ENCODE measurements at regions not wholly inside any gene's neighbourhood (a gene's known extent, or its start where the extent isn't known, plus 50 kb on each side); places are given as distances from the start of the nearest gene placed in this dataset.

GRCh38 chr1:221620437-221621384 is 121.2 kb downstream of the DUSP10 start:
- TF ChIP-seq JUN (IDR thresholded peaks at IDR 0.05; ENCODE audit: borderline replicate concordance, insufficient read depth, insufficient read length, low read depth) (no peak), FOS (IDR thresholded peaks at IDR 0.05; ENCODE audit: borderline replicate concordance, insufficient read depth, low read length) (no peak), POLR2AphosphoS5 (IDR thresholded peaks at IDR 0.05; ENCODE audit: insufficient read depth, low read depth, low read length) (no peak), POLR2A (IDR thresholded peaks at IDR 0.05; ENCODE audit: low read depth, low read length) (no peak), GATA2 (IDR thresholded peaks at IDR 0.05; ENCODE audit: insufficient read depth, insufficient read length, low read depth, low read length) (no peak), CTCF (IDR thresholded peaks at IDR 0.05; ENCODE audit: extremely low read depth in 1 of 2, insufficient read depth in 1 of 2, low read depth in 1 of 2, low read length in 2 of 2) (no peak), EZH2 (IDR thresholded peaks at IDR 0.05; ENCODE audit: borderline replicate concordance, low read depth, low read length, severe bottlenecking) (no peak)
- no peak overlapping the region for H3K4me3 ChIP-seq (replicated peaks in 1 of 3; ENCODE audit: insufficient read depth in 1 of 3, low read depth in 1 of 3, low read length in 3 of 3)
- H2AFZ ChIP-seq (ENCODE audit: low read depth, low read length): no peak overlapping the region
- H4K20me1 ChIP-seq (replicated peaks; ENCODE audit: control insufficient read depth, extremely low read depth, insufficient read depth, low read length): no peaks in the 10 kb centered on the region
- no peaks in the 10 kb centered on the region for H3K27me3 ChIP-seq (ENCODE audit: control insufficient read depth in 2 of 2, insufficient read depth in 2 of 2, low read length in 2 of 2)
- FAIRE-seq (no peak), DNase-seq (ENCODE audit: low read depth, low spot score) (no peak)
- no peak overlapping the region for H3K27ac ChIP-seq (ENCODE audit: insufficient read depth, low read depth, low read length)
- no peak overlapping the region for H3K4me2 ChIP-seq (ENCODE audit: insufficient read depth, low read length)
- H3K9me1 ChIP-seq (replicated peaks; ENCODE audit: control insufficient read depth, extremely low read depth, insufficient read depth, low read length): no peaks in the 10 kb centered on the region
- ChIA-PET CTCF (interaction anchor here (2.0 kb wide), 1 partner anchor 14 kb away, joined by 5 read pairs; no protein-coding TSS in a partner anchor), POLR2A (no interaction called here)
- H3K4me1 ChIP-seq (ENCODE audit: control insufficient read depth, extremely low read depth, insufficient read depth, low read length): no peaks in the 10 kb centered on the region
- dilution Hi-C loops (cut with MboI; ENCODE audit: extremely low pct_ligation_motif_present, low sequenced_read_pairs): no loop called here
- H3K36me3 ChIP-seq (ENCODE audit: control insufficient read depth in 2 of 2, extremely low read depth in 1 of 2, insufficient read depth in 2 of 2, low read length in 2 of 2): no peaks in the 10 kb centered on the region
- no peaks in the 10 kb centered on the region for H3K79me2 ChIP-seq (ENCODE audit: control insufficient read depth, insufficient read depth, low read length)
- H3K9me3 ChIP-seq (replicated peaks; ENCODE audit: control insufficient read depth, insufficient read depth, low read length): no peaks in the 10 kb centered on the region
- intact Hi-C loops (cut with micrococcal nuclease): no loop called here
- H3K9ac ChIP-seq (replicated peaks; ENCODE audit: extremely low read depth, insufficient read depth, low read length): no peak overlapping the region
- no TSS peak for BruUV-seq (replicated peaks)
